HCT116 (cell line): ENCODE measurements at regions not wholly inside any gene's neighbourhood (a gene's known extent, or its start where the extent isn't known, plus 50 kb on each side); places are given as distances from the start of the nearest gene placed in this dataset.

Experiments used
- ATAC-seq: fragments of 200-7000 bp; cut with Tn5 transposase; 2 replicates; pipeline ENCODE4 v1.9.1; 2020; ENCODE audit warnings: mild to moderate bottlenecking, moderate library complexity
- BruUV-seq: library from RNA; stranded (reverse); fragments of 400-500 nt; replicated peaks from 2 replicates; lab custom pipeline; 2021; lab: Mats Ljungman, UMichigan
- CTCF ChIA-PET: fragments of 300-600 bp; sonication (Branson Sonifier 250); formaldehyde crosslinking; loops from one replicate; lab custom pipeline; 2021; ENCODE audit warnings: antibody characterized with exemption; lab: Charles Lee
- POLR2A ChIA-PET: fragments of 300-600, 350-600 bp; sonication (Branson Sonifier 250); formaldehyde crosslinking; loops from one replicate; lab custom pipeline; 2021; ENCODE audit warnings: antibody characterized with exemption; lab: Charles Lee
- RAD21 ChIA-PET, 2 experiments: fragments of 300-600 bp; sonication (Branson Sonifier 250); formaldehyde crosslinking; loops; one replicate each; lab custom pipeline; 2023; ENCODE audit warnings: low total read pairs in 2 of 2; ENCODE audit not compliant: uncharacterized antibody in 2 of 2, unreplicated experiment in 2 of 2, low non-redundant PET in 1 of 2; lab: Charles Lee
- DNase-seq: peaks from one replicate; pipeline ENCODE4 v3.0.0-alpha.2; 2010; ENCODE audit warnings: low read depth, low spot score
- H2AFZ ChIP-seq: fragments of 200-600 bp; shearing (Covaris generic), sonication (generic); 2 replicates; pipeline ENCODE4 v1.6.1; 2017; ENCODE audit warnings: low read depth, mixed run types, mixed read lengths, antibody characterized with exemption, low read length; ENCODE audit not compliant: poor library complexity, severe bottlenecking
- H3K27ac ChIP-seq: 2 replicates; pipeline ENCODE4 v1.5.1; 2012; ENCODE audit warnings: low read depth, low read length
- H3K27me3 ChIP-seq: fragments of 200-600 bp; sonication (generic); 2 replicates; pipeline ENCODE4 v1.6.1; 2016; ENCODE audit warnings: mixed run types, low read length, mixed read lengths; ENCODE audit not compliant: insufficient read depth
- H3K36me3 ChIP-seq, 2 experiments: fragments of 200-500 bp in 1 of 2; fragments of 200-600 bp in 1 of 2; sonication (Bioruptor generic) in 1 of 2; sonication (generic) in 1 of 2; 2 replicates each; pipeline versions ENCODE4 v1.5.1 to v1.6.1; 2014 to 2016; ENCODE audit warnings: low read length in 2 of 2, inconsistent platforms in 1 of 2, mixed read lengths in 1 of 2, mixed run types in 1 of 2; ENCODE audit not compliant: insufficient read depth in 2 of 2, control insufficient read depth in 1 of 2
- H3K4me1 ChIP-seq, 2 experiments: fragments of 200-600 bp in 1 of 2; sonication (generic) in 1 of 2; 2 replicates each; pipeline versions ENCODE4 v1.5.1 to v1.6.1; 2012 to 2017; ENCODE audit warnings: low read length in 2 of 2, inconsistent platforms in 1 of 2, mild to moderate bottlenecking in 1 of 2, mixed read lengths in 1 of 2, mixed run types in 1 of 2, moderate library complexity in 1 of 2; ENCODE audit not compliant: insufficient read depth in 2 of 2, control insufficient read depth in 1 of 2
- H3K4me2 ChIP-seq: fragments of 200-600 bp; sonication (generic); 2 replicates; pipeline ENCODE4 v1.6.1; 2017; ENCODE audit warnings: mixed run types, low read length, mixed read lengths
- H3K4me3 ChIP-seq, 2 experiments: fragments of 200-600 bp in 1 of 2; sonication (generic) in 1 of 2; replicated peaks in 1 of 2; 2 replicates each; pipeline ENCODE4 v1.5.1; 2011 to 2016; ENCODE audit warnings: low read length in 2 of 2, control low read depth in 1 of 2, low read depth in 1 of 2, mild to moderate bottlenecking in 1 of 2, mixed read lengths in 1 of 2, mixed run types in 1 of 2
- H3K79me2 ChIP-seq: fragments of 200-600 bp; sonication (generic); 2 replicates; pipeline ENCODE4 v1.6.1; 2017; ENCODE audit warnings: mild to moderate bottlenecking, mixed run types, low read length, moderate library complexity, mixed read lengths; ENCODE audit not compliant: insufficient read depth
- H3K9ac ChIP-seq: fragments of 200-600 bp; sonication (generic); 2 replicates; pipeline ENCODE4 v1.6.1; 2016; ENCODE audit warnings: low read length, mixed read lengths
- H3K9me2 ChIP-seq: fragments of 200-600 bp; sonication (generic), shearing (Covaris generic); 2 replicates; pipeline ENCODE4 v1.6.1; 2017; ENCODE audit warnings: mixed run types, mild to moderate bottlenecking, moderate library complexity; ENCODE audit not compliant: insufficient read depth
- H3K9me3 ChIP-seq, 2 experiments: fragments of 200-500 bp in 1 of 2; fragments of 200-600 bp in 1 of 2; sonication (Bioruptor generic) in 1 of 2; sonication (generic) in 1 of 2; 2 replicates each; pipeline ENCODE4 v1.6.1; 2014 to 2017; ENCODE audit warnings: low read length in 2 of 2, mixed read lengths in 2 of 2, inconsistent platforms in 1 of 2, low read depth in 1 of 2, mild to moderate bottlenecking in 1 of 2, mixed run types in 1 of 2, moderate library complexity in 1 of 2; ENCODE audit not compliant: control insufficient read depth in 1 of 2, insufficient read depth in 1 of 2
- H4K20me1 ChIP-seq: fragments of 200-600 bp; sonication (generic), shearing (Covaris generic); 2 replicates; pipeline ENCODE4 v1.6.1; 2017; ENCODE audit warnings: mixed run types, mild to moderate bottlenecking, moderate library complexity; ENCODE audit not compliant: insufficient read depth
- CBX3 ChIP-seq: IDR thresholded peaks from 2 replicates; pipeline ENCODE4 v1.6.1; 2012; ENCODE audit warnings: low read depth
- CEBPB ChIP-seq: IDR thresholded peaks from 2 replicates; pipeline ENCODE4 v1.6.1; 2012; ENCODE audit warnings: low read depth
- EGR1 ChIP-seq: IDR thresholded peaks from 2 replicates; pipeline ENCODE4 v1.6.1; 2012; ENCODE audit warnings: low read depth
- ELF1 ChIP-seq: IDR thresholded peaks from 2 replicates; pipeline ENCODE4 v1.6.1; 2012; ENCODE audit warnings: low read depth, borderline replicate concordance
- EZH2 ChIP-seq: fragments of 200-600 bp; sonication (generic); IDR thresholded peaks from 2 replicates; pipeline ENCODE4 v1.6.1; 2017; ENCODE audit warnings: antibody characterized with exemption, mixed run types
- EZH2phosphoT487 ChIP-seq: fragments of 200-600 bp; IDR thresholded peaks from 2 replicates; pipeline ENCODE4 v1.6.1; 2018; ENCODE audit warnings: antibody characterized with exemption, borderline replicate concordance
- FOSL1 ChIP-seq: IDR thresholded peaks from 2 replicates; pipeline ENCODE4 v1.6.1; 2012; ENCODE audit warnings: low read depth
- JUND ChIP-seq: IDR thresholded peaks from 2 replicates; pipeline ENCODE4 v1.6.1; 2012
- MAX ChIP-seq: IDR thresholded peaks from 2 replicates; pipeline ENCODE4 v1.6.1; 2012
- POLR2A ChIP-seq: IDR thresholded peaks from 2 replicates; pipeline ENCODE4 v1.7.0; 2011; ENCODE audit warnings: borderline replicate concordance; ENCODE audit not compliant: insufficient read depth, insufficient read length; ENCODE audit errors: extremely low read depth
- POLR2AphosphoS5 ChIP-seq: IDR thresholded peaks from 2 replicates; pipeline ENCODE4 v1.6.1; 2011; ENCODE audit warnings: mild to moderate bottlenecking, low read depth, low read length, moderate library complexity
- RAD21 ChIP-seq: IDR thresholded peaks from 2 replicates; pipeline ENCODE4 v1.6.1; 2012; ENCODE audit warnings: low read depth, mild to moderate bottlenecking
- SRF ChIP-seq: IDR thresholded peaks from 2 replicates; pipeline ENCODE4 v1.6.1; 2012; ENCODE audit warnings: low read depth
- YY1 ChIP-seq: IDR thresholded peaks from 2 replicates; pipeline ENCODE4 v1.6.1; 2011; ENCODE audit warnings: low read length, low read depth, moderate library complexity, mild to moderate bottlenecking; ENCODE audit not compliant: insufficient replicate concordance; ENCODE audit errors: extremely low read depth
- ZFX ChIP-seq: fragments of 450-650 bp; IDR thresholded peaks from 2 replicates; pipeline ENCODE4 v1.6.1; 2017
- ZNF274 ChIP-seq: fragments of 200-500 bp; sonication (Bioruptor generic); IDR thresholded peaks from 2 replicates; pipeline ENCODE4 v1.6.1; 2014; ENCODE audit warnings: mild to moderate bottlenecking, low read depth, low read length, inconsistent platforms
- intact Hi-C: fragments of 100-400 bp; cut with micrococcal nuclease; formaldehyde crosslinking; loops from 2 replicates; pipeline ENCODE4 v1.10.0; 2022
- TF ChIP-seq, protein P1 (sequence below): IDR thresholded peaks from 2 replicates; pipeline ENCODE4 v1.6.1; 2012; ENCODE audit warnings: low read depth
- TF ChIP-seq, protein P2 (sequence below), 3 experiments: fragments of 200-600 bp in 1 of 3; sonication (generic) in 1 of 3; IDR thresholded peaks in 2 of 3; conservative IDR thresholded peaks in 1 of 3; 2 replicates each; pipeline ENCODE4 v1.5.1; 2012 to 2017; ENCODE audit warnings: low read depth in 2 of 3, low read length in 2 of 3, antibody characterized with exemption in 1 of 3, borderline replicate concordance in 1 of 3, control low read depth in 1 of 3, mild to moderate bottlenecking in 1 of 3, mixed read lengths in 1 of 3, mixed run types in 1 of 3, moderate library complexity in 1 of 3; ENCODE audit not compliant: insufficient read depth in 1 of 3
- TF ChIP-seq, protein P3 (sequence below): IDR thresholded peaks from 2 replicates; pipeline ENCODE4 v1.6.1; 2012

GRCh38 chr15:85913461-85913860 is 118.7 kb upstream of the KLHL25 start:
- H4K20me1 ChIP-seq = no peaks in the 10 kb centered on the region
- ATAC-seq = no peak
- no peaks in the 10 kb centered on the region for H3K9me2 ChIP-seq
- TF ChIP-seq FOSL1 = no peak
- TF ChIP-seq, protein P1, sequence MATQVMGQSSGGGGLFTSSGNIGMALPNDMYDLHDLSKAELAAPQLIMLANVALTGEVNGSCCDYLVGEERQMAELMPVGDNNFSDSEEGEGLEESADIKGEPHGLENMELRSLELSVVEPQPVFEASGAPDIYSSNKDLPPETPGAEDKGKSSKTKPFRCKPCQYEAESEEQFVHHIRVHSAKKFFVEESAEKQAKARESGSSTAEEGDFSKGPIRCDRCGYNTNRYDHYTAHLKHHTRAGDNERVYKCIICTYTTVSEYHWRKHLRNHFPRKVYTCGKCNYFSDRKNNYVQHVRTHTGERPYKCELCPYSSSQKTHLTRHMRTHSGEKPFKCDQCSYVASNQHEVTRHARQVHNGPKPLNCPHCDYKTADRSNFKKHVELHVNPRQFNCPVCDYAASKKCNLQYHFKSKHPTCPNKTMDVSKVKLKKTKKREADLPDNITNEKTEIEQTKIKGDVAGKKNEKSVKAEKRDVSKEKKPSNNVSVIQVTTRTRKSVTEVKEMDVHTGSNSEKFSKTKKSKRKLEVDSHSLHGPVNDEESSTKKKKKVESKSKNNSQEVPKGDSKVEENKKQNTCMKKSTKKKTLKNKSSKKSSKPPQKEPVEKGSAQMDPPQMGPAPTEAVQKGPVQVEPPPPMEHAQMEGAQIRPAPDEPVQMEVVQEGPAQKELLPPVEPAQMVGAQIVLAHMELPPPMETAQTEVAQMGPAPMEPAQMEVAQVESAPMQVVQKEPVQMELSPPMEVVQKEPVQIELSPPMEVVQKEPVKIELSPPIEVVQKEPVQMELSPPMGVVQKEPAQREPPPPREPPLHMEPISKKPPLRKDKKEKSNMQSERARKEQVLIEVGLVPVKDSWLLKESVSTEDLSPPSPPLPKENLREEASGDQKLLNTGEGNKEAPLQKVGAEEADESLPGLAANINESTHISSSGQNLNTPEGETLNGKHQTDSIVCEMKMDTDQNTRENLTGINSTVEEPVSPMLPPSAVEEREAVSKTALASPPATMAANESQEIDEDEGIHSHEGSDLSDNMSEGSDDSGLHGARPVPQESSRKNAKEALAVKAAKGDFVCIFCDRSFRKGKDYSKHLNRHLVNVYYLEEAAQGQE = no peak
- TF ChIP-seq POLR2AphosphoS5 = no peak
- no peak for TF ChIP-seq SRF
- no peak for TF ChIP-seq POLR2A
- no peak for TF ChIP-seq EZH2phosphoT487
- TF ChIP-seq JUND = no peak
- no peak for TF ChIP-seq ZFX
- no peak for TF ChIP-seq RAD21
- TF ChIP-seq EZH2 = no peak
- TF ChIP-seq, protein P2, sequence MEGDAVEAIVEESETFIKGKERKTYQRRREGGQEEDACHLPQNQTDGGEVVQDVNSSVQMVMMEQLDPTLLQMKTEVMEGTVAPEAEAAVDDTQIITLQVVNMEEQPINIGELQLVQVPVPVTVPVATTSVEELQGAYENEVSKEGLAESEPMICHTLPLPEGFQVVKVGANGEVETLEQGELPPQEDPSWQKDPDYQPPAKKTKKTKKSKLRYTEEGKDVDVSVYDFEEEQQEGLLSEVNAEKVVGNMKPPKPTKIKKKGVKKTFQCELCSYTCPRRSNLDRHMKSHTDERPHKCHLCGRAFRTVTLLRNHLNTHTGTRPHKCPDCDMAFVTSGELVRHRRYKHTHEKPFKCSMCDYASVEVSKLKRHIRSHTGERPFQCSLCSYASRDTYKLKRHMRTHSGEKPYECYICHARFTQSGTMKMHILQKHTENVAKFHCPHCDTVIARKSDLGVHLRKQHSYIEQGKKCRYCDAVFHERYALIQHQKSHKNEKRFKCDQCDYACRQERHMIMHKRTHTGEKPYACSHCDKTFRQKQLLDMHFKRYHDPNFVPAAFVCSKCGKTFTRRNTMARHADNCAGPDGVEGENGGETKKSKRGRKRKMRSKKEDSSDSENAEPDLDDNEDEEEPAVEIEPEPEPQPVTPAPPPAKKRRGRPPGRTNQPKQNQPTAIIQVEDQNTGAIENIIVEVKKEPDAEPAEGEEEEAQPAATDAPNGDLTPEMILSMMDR (IDR thresholded peaks at IDR 0.05 in 2 of 3, conservative IDR thresholded peaks at IDR 0.05 in 1 of 3; ENCODE audit: borderline replicate concordance in 1 of 3, insufficient read depth in 1 of 3, low read depth in 2 of 3, low read length in 2 of 3) = no peak
- no peak for TF ChIP-seq ELF1
- TF ChIP-seq CEBPB = no peak
- TF ChIP-seq MAX = no peak
- no peak for TF ChIP-seq CBX3
- no peak for TF ChIP-seq YY1
- no peak for TF ChIP-seq ZNF274
- TF ChIP-seq EGR1 = no peak
- TF ChIP-seq, protein P3, sequence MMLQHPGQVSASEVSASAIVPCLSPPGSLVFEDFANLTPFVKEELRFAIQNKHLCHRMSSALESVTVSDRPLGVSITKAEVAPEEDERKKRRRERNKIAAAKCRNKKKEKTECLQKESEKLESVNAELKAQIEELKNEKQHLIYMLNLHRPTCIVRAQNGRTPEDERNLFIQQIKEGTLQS = no peak
- TF ChIP-seq, all 23 proteins: peak for 0
- no peak overlapping the region for H2AFZ ChIP-seq
- ChIA-PET CTCF (no interaction called here), RAD21 (no interaction called here), POLR2A (no interaction called here)
- no peak overlapping the region for H3K9ac ChIP-seq
- H3K9me3 ChIP-seq = no peaks in the 10 kb centered on the region
- H3K4me1 ChIP-seq = no peaks in the 10 kb centered on the region
- H3K4me3 ChIP-seq = no peak overlapping the region
- H3K79me2 ChIP-seq = no peaks in the 10 kb centered on the region
- DNase-seq = no peak
- BruUV-seq = no TSS peak
- no peaks in the 10 kb centered on the region for H3K36me3 ChIP-seq
- no peak overlapping the region for H3K4me2 ChIP-seq
- no peak overlapping the region for H3K27ac ChIP-seq
- intact Hi-C loops = no loop called here
- H3K27me3 ChIP-seq = peaks cover 13% of the 10 kb centered on the region; the same call in 1 of the 2 replicates
